Mucosa of descending colon (tissue), 3 donors: ENCODE measurements at regions not wholly inside any gene's neighbourhood (a gene's known extent, or its start where the extent isn't known, plus 50 kb on each side); places are given as distances from the start of the nearest gene placed in this dataset.

Source experiments
- ATAC-seq: fragments of 200-7000 bp; cut with Tn5 transposase; one replicate; pipeline ENCODE4 v1.9.1; 2020; ENCODE audit warnings: mild to moderate bottlenecking, moderate library complexity
- DNase-seq, 3 donors: peaks; one replicate each; pipeline ENCODE4 v3.0.0-alpha.2; 2020
- H3K36me3 ChIP-seq: fragments of 200-600 bp; one replicate; pipeline ENCODE4 v1.8.0; 2021; ENCODE audit warnings: low read depth, mild to moderate bottlenecking
- H3K4me1 ChIP-seq: fragments of 200-600 bp; one replicate; pipeline ENCODE4 v1.8.0; 2021; ENCODE audit warnings: low read depth, mild to moderate bottlenecking
- H3K4me3 ChIP-seq: fragments of 200-600 bp; one replicate; pipeline ENCODE4 v1.8.0; 2021; ENCODE audit warnings: mild to moderate bottlenecking
- H3K9me3 ChIP-seq: fragments of 200-600 bp; one replicate; pipeline ENCODE4 v1.8.0; 2021; ENCODE audit warnings: mild to moderate bottlenecking
- CTCF ChIP-seq: fragments of 200-600 bp; IDR thresholded peaks from one replicate; pipeline ENCODE4 v1.8.0; 2022; ENCODE audit warnings: antibody characterized with exemption, mild to moderate bottlenecking
- intact Hi-C, 2 donors: fragments of 100-400 bp; cut with DNase I in 1 of 2; cut with micrococcal nuclease in 1 of 2; formaldehyde crosslinking; loops; one replicate each; pipeline versions ENCODE4 v1.11.0 to v1.11.1; 2022; cut with DNase I, micrococcal nuclease
- donor health status: DM: no; HTN: no; CAD: no; lungs with moderate emphysema.
- donor health status: DM: no; HTN: no; CAD: no.
- donor health status: DM: no; HTN: yes; CAD: no.

GRCh38 chr3:124512881-124513609 is 217.2 kb upstream of the UMPS start:
- Histone ChIP-seq H3K4me1 (no peaks in the 10 kb centered on the region), H3K4me3 (no peak overlapping the region), H3K9me3 (no peaks in the 10 kb centered on the region), H3K36me3 (no peaks in the 10 kb centered on the region)
- TF ChIP-seq CTCF, result no peak
- intact Hi-C loops, result no loop called here
- ATAC-seq, result no peak
- DNase-seq, result no peak

- H3K4me1 ChIP-seq, result no peaks in the 10 kb centered on the region
- H3K9me3 ChIP-seq, result no peaks in the 10 kb centered on the region
- intact Hi-C loops, result no loop called here
- ATAC-seq (no peak), DNase-seq (no peak)
- H3K4me3 ChIP-seq, result no peak overlapping the region
- TF ChIP-seq CTCF, result no peak
- H3K36me3 ChIP-seq, result no peaks in the 10 kb centered on the region
These were observed 216.6 kb upstream of the UMPS start for GRCh38 chr3:124513610-124513997.

- no peaks in the 10 kb centered on the region for H3K4me1 ChIP-seq
- H3K4me3 ChIP-seq, result no peak overlapping the region
- H3K36me3 ChIP-seq, result no peaks in the 10 kb centered on the region
- DNase-seq (no peak), ATAC-seq (no peak)
- intact Hi-C loops, result no loop called here
- no peak for TF ChIP-seq CTCF
- no peaks in the 10 kb centered on the region for H3K9me3 ChIP-seq
These were observed 215.6 kb upstream of the UMPS start for GRCh38 chr3:124514683-124515082.

GRCh38 chr3:124516333-124516732 is 213.9 kb upstream of the UMPS start:
- DNase-seq (no peak), ATAC-seq (no peak)
- no peaks in the 10 kb centered on the region for H3K9me3 ChIP-seq
- intact Hi-C loops, result no loop called here
- no peak overlapping the region for H3K4me3 ChIP-seq
- H3K36me3 ChIP-seq, result no peaks in the 10 kb centered on the region
- no peaks in the 10 kb centered on the region for H3K4me1 ChIP-seq
- no peak for TF ChIP-seq CTCF

- intact Hi-C loops, result no loop called here
- TF ChIP-seq CTCF, result no peak
- ATAC-seq (no peak), DNase-seq (no peak)
- no peaks in the 10 kb centered on the region for H3K9me3 ChIP-seq
- no peak overlapping the region for H3K4me3 ChIP-seq
- H3K4me1 ChIP-seq, result no peaks in the 10 kb centered on the region
- H3K36me3 ChIP-seq, result no peaks in the 10 kb centered on the region
These were observed 212.9 kb upstream of the UMPS start for GRCh38 chr3:124517306-124517705.

GRCh38 chr3:124518350-124518749 is 211.9 kb upstream of the UMPS start:
- intact Hi-C loops, result no loop called here
- Histone ChIP-seq H3K4me3 (no peak overlapping the region), H3K36me3 (no peaks in the 10 kb centered on the region), H3K4me1 (no peaks in the 10 kb centered on the region), H3K9me3 (no peaks in the 10 kb centered on the region)
- DNase-seq (no peak), ATAC-seq (no peak)
- TF ChIP-seq CTCF, result no peak
